Smooth muscle cell (in vitro differentiated cells): ENCODE measurements at regions not wholly inside any gene's neighbourhood (a gene's known extent, or its start where the extent isn't known, plus 50 kb on each side); places are given as distances from the start of the nearest gene placed in this dataset.
A peak's percentile ranks its signal among the peaks of the same experiment; 100 is the strongest.

Experiments used
- DNase-seq: peaks from one replicate; lab custom pipeline; 2025; ENCODE audit not compliant: unreplicated experiment; lab: John Stamatoyannopoulos, UW
- H2AFZ ChIP-seq: fragments of 200-600 bp; sonication (generic); 2 replicates; pipeline ENCODE4 v1.6.0; 2016; ENCODE audit warnings: antibody characterized with exemption, low read depth, mild to moderate bottlenecking
- H3F3A ChIP-seq: fragments of 200-600 bp; sonication (generic); 2 replicates; pipeline ENCODE4 v1.6.0; 2017; ENCODE audit warnings: antibody characterized with exemption, low read depth
- H3K27ac ChIP-seq: fragments of 200-600 bp; sonication (generic); 2 replicates; pipeline ENCODE4 v1.5.1; 2016; ENCODE audit warnings: low read depth, mild to moderate bottlenecking
- H3K27me3 ChIP-seq: fragments of 200-600 bp; sonication (generic); 2 replicates; pipeline ENCODE4 v1.6.1; 2016; ENCODE audit warnings: low read depth, mild to moderate bottlenecking
- H3K36me3 ChIP-seq: fragments of 200-600 bp; sonication (generic); 2 replicates; pipeline ENCODE4 v1.5.1; 2016; ENCODE audit warnings: low read depth
- H3K4me1 ChIP-seq: fragments of 200-600 bp; sonication (generic); 2 replicates; pipeline ENCODE4 v1.5.1; 2016; ENCODE audit warnings: low read depth
- H3K4me2 ChIP-seq: fragments of 200-600 bp; sonication (generic); 2 replicates; pipeline ENCODE4 v1.6.0; 2016; ENCODE audit warnings: mild to moderate bottlenecking
- H3K4me3 ChIP-seq: fragments of 200-600 bp; sonication (generic); 2 replicates; pipeline ENCODE4 v1.5.1; 2016; ENCODE audit warnings: mild to moderate bottlenecking
- H3K79me2 ChIP-seq: fragments of 200-600 bp; sonication (generic); 2 replicates; pipeline ENCODE4 v1.6.0; 2016; ENCODE audit warnings: low read depth, mild to moderate bottlenecking
- H3K9ac ChIP-seq: fragments of 200-600 bp; sonication (generic); 2 replicates; pipeline ENCODE4 v1.6.0; 2016; ENCODE audit warnings: low read depth
- H3K9me3 ChIP-seq: fragments of 200-600 bp; sonication (generic); replicated peaks from 2 replicates; pipeline ENCODE4 v1.5.1; 2016; ENCODE audit warnings: low read depth
- H4K20me1 ChIP-seq: fragments of 200-600 bp; sonication (generic); 2 replicates; pipeline ENCODE4 v1.6.0; 2016; ENCODE audit warnings: low read depth
- WGBS: methylation state at CpG from one replicate; pipeline ENCODE4 v1.1.7; 2016; ENCODE audit warnings: low lambda C conversion rate; 5-methylcytosine and 5-hydroxymethylcytosine counted together
- TF ChIP-seq, protein P1 (sequence below): fragments of 200-600 bp; sonication (generic); IDR thresholded peaks from 2 replicates; pipeline ENCODE4 v1.5.1; 2017; ENCODE audit warnings: borderline replicate concordance, mild to moderate bottlenecking, antibody characterized with exemption; ENCODE audit not compliant: insufficient read depth, poor library complexity, severe bottlenecking

GRCh38 chr6:130671577-130671976 lies 155.6 kb upstream of the SMLR1 start:
- H3K27me3 ChIP-seq: no peaks in the 10 kb centered on the region
- H3K79me2 ChIP-seq: no peaks in the 10 kb centered on the region
- H3K36me3 ChIP-seq: no peaks in the 10 kb centered on the region
- TF ChIP-seq, protein P1, sequence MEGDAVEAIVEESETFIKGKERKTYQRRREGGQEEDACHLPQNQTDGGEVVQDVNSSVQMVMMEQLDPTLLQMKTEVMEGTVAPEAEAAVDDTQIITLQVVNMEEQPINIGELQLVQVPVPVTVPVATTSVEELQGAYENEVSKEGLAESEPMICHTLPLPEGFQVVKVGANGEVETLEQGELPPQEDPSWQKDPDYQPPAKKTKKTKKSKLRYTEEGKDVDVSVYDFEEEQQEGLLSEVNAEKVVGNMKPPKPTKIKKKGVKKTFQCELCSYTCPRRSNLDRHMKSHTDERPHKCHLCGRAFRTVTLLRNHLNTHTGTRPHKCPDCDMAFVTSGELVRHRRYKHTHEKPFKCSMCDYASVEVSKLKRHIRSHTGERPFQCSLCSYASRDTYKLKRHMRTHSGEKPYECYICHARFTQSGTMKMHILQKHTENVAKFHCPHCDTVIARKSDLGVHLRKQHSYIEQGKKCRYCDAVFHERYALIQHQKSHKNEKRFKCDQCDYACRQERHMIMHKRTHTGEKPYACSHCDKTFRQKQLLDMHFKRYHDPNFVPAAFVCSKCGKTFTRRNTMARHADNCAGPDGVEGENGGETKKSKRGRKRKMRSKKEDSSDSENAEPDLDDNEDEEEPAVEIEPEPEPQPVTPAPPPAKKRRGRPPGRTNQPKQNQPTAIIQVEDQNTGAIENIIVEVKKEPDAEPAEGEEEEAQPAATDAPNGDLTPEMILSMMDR: no peak
- 52% methylated on average over 11 of the region's 11 CpGs for WGBS
- peak overlapping the region; percentile 26 for H3K27ac ChIP-seq
- no peak for DNase-seq
- no peaks in the 10 kb centered on the region for H3K4me1 ChIP-seq
- H2AFZ ChIP-seq: peak overlapping the region; percentile 88
- no peaks in the 10 kb centered on the region for H3F3A ChIP-seq
- H3K9me3 ChIP-seq: no peaks in the 10 kb centered on the region
- H3K4me3 ChIP-seq: no peak overlapping the region
- H3K4me2 ChIP-seq: no peak overlapping the region
- H3K9ac ChIP-seq: no peak overlapping the region
- H4K20me1 ChIP-seq: no peaks in the 10 kb centered on the region

- no peaks in the 10 kb centered on the region for H3K9me3 ChIP-seq
- 96% methylated on average over 6 of the region's 6 CpGs for WGBS
- no peaks in the 10 kb centered on the region for H3K79me2 ChIP-seq
- H4K20me1 ChIP-seq: no peaks in the 10 kb centered on the region
- no peaks in the 10 kb centered on the region for H3K4me1 ChIP-seq
- H3F3A ChIP-seq: no peaks in the 10 kb centered on the region
- TF ChIP-seq, protein P1: no peak
- no peaks in the 10 kb centered on the region for H3K36me3 ChIP-seq
- no peaks in the 10 kb centered on the region for H3K27me3 ChIP-seq
- no peak overlapping the region for H3K9ac ChIP-seq
- H3K27ac ChIP-seq: no peak overlapping the region
- H2AFZ ChIP-seq: no peak overlapping the region
- H3K4me2 ChIP-seq: no peak overlapping the region
- no peak for DNase-seq
- H3K4me3 ChIP-seq: no peak overlapping the region
Measured at GRCh38 chr6:130672153-130672552, 155.1 kb upstream of the SMLR1 start.

DNA sequence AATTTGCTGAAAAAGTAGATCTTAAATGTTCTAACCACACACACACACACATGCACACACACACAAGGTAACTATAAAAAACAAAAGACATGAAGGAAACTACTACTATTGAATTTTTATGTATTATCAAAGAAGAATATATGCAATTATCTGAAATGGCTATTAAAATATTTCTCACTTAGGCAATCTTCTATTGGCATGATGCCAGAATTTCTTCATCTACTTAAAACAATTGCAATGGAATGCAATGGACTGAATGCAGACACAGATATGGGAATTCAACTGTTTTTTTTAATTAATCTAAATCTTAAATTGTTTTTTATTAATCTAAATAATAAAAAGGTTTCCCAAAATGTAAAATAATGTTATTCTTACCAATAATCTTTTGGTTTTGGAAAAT lies 152.6 kb upstream of the SMLR1 start:
- DNase-seq: no peak
- no peaks in the 10 kb centered on the region for H3K9me3 ChIP-seq
- no peaks in the 10 kb centered on the region for H3K36me3 ChIP-seq
- no peak overlapping the region for H3K9ac ChIP-seq
- no peaks in the 10 kb centered on the region for H3K79me2 ChIP-seq
- no peak overlapping the region for H3K27ac ChIP-seq
- no peak overlapping the region for H3K4me2 ChIP-seq
- no peaks in the 10 kb centered on the region for H3K4me1 ChIP-seq
- H3K4me3 ChIP-seq: no peak overlapping the region
- H4K20me1 ChIP-seq: no peaks in the 10 kb centered on the region
- H3K27me3 ChIP-seq: no peaks in the 10 kb centered on the region
- TF ChIP-seq, protein P1: no peak
- H3F3A ChIP-seq: no peaks in the 10 kb centered on the region
- no peak overlapping the region for H2AFZ ChIP-seq

DNA sequence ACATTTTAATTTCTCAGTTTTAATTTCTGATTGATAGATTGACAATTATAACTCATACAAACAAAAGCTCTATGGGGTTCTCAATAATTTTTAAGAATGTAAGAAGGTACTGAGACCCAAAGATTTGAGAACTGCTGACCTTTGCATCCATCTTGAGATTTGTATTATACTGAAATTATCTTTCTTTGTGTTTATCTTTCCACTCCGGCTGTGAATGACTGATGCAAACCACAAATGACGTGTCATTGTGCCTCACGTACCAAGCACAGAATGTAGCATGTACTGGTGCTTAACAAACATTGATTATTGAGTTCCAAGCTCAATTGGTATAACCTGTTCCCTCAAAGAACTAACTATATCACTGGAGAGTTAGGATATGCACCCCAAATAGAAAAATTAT lies 152.1 kb upstream of the SMLR1 start:
- Histone ChIP-seq H3F3A (no peaks in the 10 kb centered on the region), H3K4me3 (no peak overlapping the region), H3K4me1 (no peaks in the 10 kb centered on the region), H3K9me3 (no peaks in the 10 kb centered on the region), H2AFZ (no peak overlapping the region), H3K9ac (no peak overlapping the region), H4K20me1 (no peaks in the 10 kb centered on the region), H3K27ac (peak overlapping the region; percentile 32), H3K79me2 (no peaks in the 10 kb centered on the region), H3K4me2 (peak overlapping the region; percentile 16), H3K27me3 (no peaks in the 10 kb centered on the region), H3K36me3 (no peaks in the 10 kb centered on the region)
- 27% methylated on average over 3 of the region's 3 CpGs for WGBS
- no peak for DNase-seq
- TF ChIP-seq, protein P1: no peak
